ENCODE measurements at regions not wholly inside any gene's neighbourhood (a gene's known extent, or its start where the extent isn't known, plus 50 kb on each side); places are given as distances from the start of the nearest gene placed in this dataset.
A peak's percentile ranks its signal among the peaks of the same experiment; 100 is the strongest.

DNA sequence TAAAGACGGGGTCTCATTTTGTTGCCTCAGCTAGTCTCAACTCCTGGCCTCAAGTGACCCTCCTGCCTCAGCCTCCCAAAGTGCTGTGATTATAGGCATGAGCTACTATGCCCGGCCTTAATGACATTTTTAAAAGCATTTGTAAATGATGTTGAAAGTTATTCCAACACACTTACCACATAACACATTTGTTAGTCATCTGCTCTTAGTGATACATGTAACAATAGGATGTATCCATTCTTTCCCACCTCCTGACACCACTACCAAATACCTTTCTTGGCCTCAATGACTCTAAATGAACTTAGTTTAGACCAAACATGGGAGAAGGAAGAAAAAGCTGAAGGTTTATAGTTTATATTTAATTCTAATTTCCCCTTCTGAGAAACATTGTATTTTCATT lies 59.8 kb upstream of the MEDAG start:
- no peak for DNase-seq (ENCODE audit: low spot score in 2 of 2)
- Histone ChIP-seq H3K9me3 (no peaks in the 10 kb centered on the region), H3K4me3 (no peak overlapping the region), H3K4me1 (no peaks in the 10 kb centered on the region), H3K36me3 (no peaks in the 10 kb centered on the region), H3K27me3 (no peaks in the 10 kb centered on the region), H3K27ac (no peak overlapping the region)
- 50% methylated on average over 2 of the region's 2 CpGs for WGBS
- TF ChIP-seq POLR2A (IDR thresholded peaks at IDR 0.05) (no peak), POLR2AphosphoS5 (IDR thresholded peaks at IDR 0.05) (no peak), EP300 (IDR thresholded peaks at IDR 0.05) (no peak)
- TF ChIP-seq, protein P1, sequence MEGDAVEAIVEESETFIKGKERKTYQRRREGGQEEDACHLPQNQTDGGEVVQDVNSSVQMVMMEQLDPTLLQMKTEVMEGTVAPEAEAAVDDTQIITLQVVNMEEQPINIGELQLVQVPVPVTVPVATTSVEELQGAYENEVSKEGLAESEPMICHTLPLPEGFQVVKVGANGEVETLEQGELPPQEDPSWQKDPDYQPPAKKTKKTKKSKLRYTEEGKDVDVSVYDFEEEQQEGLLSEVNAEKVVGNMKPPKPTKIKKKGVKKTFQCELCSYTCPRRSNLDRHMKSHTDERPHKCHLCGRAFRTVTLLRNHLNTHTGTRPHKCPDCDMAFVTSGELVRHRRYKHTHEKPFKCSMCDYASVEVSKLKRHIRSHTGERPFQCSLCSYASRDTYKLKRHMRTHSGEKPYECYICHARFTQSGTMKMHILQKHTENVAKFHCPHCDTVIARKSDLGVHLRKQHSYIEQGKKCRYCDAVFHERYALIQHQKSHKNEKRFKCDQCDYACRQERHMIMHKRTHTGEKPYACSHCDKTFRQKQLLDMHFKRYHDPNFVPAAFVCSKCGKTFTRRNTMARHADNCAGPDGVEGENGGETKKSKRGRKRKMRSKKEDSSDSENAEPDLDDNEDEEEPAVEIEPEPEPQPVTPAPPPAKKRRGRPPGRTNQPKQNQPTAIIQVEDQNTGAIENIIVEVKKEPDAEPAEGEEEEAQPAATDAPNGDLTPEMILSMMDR (IDR thresholded peaks at IDR 0.05): no peak

DNA sequence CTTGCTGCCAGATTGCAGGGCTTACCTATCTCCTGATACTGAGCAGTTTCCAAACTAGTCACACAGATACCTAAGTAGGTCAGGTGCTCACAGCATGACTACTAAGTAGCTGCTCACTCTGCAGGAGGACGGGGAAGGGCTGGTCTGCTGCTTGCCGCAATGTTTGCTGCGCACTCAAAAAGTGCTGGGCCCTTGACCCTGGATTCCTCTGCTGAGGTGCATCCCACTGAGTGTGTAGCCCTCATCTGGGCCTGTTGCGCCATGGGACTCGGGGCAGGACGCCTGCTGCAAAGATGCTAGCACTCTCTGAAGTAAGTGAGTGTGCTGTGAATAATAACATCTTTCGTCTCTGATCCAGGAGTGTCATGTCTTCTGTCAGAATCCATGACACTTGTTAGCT lies 59.2 kb upstream of the MEDAG start:
- no peak overlapping the region for H3K4me3 ChIP-seq

DNA sequence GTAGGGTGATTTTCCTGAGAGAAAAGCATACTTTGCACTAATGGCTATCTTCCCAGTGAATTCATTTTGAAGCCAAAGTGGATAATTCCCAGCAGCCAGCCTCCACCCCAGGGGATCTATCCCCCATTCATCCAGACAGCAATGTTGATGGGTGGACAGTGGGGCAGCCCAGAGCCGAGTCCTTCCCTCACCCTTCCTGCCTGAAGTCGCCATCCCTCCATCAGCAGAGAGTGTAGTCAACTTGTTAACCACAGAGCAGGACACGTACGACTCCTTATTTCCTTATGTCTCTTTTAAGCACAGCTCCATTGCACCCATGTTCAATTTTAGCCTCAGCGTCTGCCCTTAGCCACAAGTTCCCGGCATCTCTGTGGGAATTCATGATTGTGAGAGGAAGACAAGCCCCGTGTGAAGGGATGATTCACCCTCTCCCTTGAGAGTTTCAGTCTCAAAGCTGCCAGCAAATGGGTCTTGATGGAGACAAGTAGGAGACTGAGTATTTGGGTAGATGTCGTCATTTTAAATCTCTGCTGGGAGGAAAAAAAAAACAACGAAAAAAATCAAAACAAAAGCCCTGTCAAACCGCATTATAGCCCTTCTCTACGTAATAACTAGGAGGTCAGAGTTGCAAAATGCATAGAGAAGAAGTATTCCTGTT lies 58.3 kb upstream of the MEDAG start:
- TF ChIP-seq, protein P1 (IDR thresholded peaks at IDR 0.05): no peak
- no peak for TF ChIP-seq POLR2A (IDR thresholded peaks at IDR 0.05)
- no peaks in the 10 kb centered on the region for H3K9me3 ChIP-seq
- no peaks in the 10 kb centered on the region for H3K27me3 ChIP-seq
- DNase-seq (ENCODE audit: low spot score in 2 of 2): no peak
- peak overlapping the region; percentile 50 for H3K27ac ChIP-seq
- 50% methylated on average over 11 of the region's 11 CpGs for WGBS
- no peaks in the 10 kb centered on the region for H3K36me3 ChIP-seq
- no peak overlapping the region for H3K4me3 ChIP-seq
- H3K4me1 ChIP-seq: no peaks in the 10 kb centered on the region

More for the DNA sequence above, 59.2 kb upstream of the MEDAG start:
- no peaks in the 10 kb centered on the region for H3K36me3 ChIP-seq
- H3K4me1 ChIP-seq: no peaks in the 10 kb centered on the region
- no peaks in the 10 kb centered on the region for H3K9me3 ChIP-seq
- 95% methylated on average over 4 of the region's 7 CpGs for WGBS
- no peak for DNase-seq (ENCODE audit: low spot score in 2 of 2)
- TF ChIP-seq, protein P1 (IDR thresholded peaks at IDR 0.05): no peak
- TF ChIP-seq EP300 (IDR thresholded peaks at IDR 0.05): no peak
- no peak for TF ChIP-seq POLR2AphosphoS5 (IDR thresholded peaks at IDR 0.05)
- TF ChIP-seq POLR2A (IDR thresholded peaks at IDR 0.05): no peak
- no peak overlapping the region for H3K27ac ChIP-seq
- no peaks in the 10 kb centered on the region for H3K27me3 ChIP-seq

DNA sequence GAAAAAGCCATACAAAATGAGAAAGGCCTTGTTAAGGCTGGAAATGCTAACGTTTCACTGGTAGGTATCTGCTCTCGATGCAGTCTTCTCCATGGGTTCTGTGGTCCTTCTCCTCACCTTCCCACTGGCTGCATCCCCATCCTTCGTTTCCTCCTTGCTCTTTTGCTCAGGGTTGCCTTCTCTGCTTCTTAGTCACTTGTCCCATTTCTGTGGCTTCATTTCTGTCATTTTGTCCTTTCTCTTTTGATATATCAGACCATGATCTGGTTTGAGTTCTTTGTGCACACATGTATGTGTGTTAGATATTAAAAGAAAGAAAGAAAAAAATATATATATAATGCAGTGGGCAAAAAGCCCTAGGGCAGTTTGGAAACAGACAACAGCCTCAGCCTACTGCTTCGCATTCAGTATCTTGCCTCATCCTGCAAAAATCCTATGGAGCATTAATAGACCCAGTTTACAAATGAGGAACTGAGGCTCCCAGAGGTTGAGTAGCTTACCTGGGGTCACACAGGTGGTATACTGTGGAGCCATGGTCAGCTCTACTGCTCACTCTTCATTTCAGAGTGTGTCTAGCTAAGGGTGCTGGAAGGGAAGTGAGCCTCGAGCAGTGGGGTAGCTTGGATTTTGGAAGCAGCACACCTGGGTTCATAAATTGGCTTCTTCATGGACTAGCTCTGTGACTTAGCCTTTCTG lies 57.6 kb upstream of the MEDAG start:
- Histone ChIP-seq H3K27ac (no peak overlapping the region), H3K4me1 (no peaks in the 10 kb centered on the region), H3K4me3 (no peak overlapping the region), H3K27me3 (no peaks in the 10 kb centered on the region), H3K36me3 (no peaks in the 10 kb centered on the region), H3K9me3 (no peaks in the 10 kb centered on the region)
- no peak for TF ChIP-seq EP300 (IDR thresholded peaks at IDR 0.05)
- TF ChIP-seq POLR2AphosphoS5 (IDR thresholded peaks at IDR 0.05): no peak
- TF ChIP-seq POLR2A (IDR thresholded peaks at IDR 0.05): no peak
- TF ChIP-seq, protein P1 (IDR thresholded peaks at IDR 0.05): no peak
- WGBS: 81% methylated on average over 5 of the region's 5 CpGs
- no peak for DNase-seq (ENCODE audit: low spot score in 2 of 2)

- no peaks in the 10 kb centered on the region for H3K27me3 ChIP-seq
- no peak for DNase-seq (ENCODE audit: low spot score in 2 of 2)
- TF ChIP-seq, protein P1 (IDR thresholded peaks at IDR 0.05): no peak
- TF ChIP-seq POLR2A (IDR thresholded peaks at IDR 0.05): no peak
- TF ChIP-seq EP300 (IDR thresholded peaks at IDR 0.05): no peak
- TF ChIP-seq POLR2AphosphoS5 (IDR thresholded peaks at IDR 0.05): no peak
- H3K9me3 ChIP-seq: no peaks in the 10 kb centered on the region
- H3K36me3 ChIP-seq: no peaks in the 10 kb centered on the region
- no peak overlapping the region for H3K27ac ChIP-seq
- no peak overlapping the region for H3K4me3 ChIP-seq
- 79% methylated on average over 4 of the region's 4 CpGs for WGBS
- no peaks in the 10 kb centered on the region for H3K4me1 ChIP-seq
Observed at GRCh38 chr13:30849611-30850010, 56.5 kb upstream of the MEDAG start.
